ENCODE measurements at regions not wholly inside any gene's neighbourhood (a gene's known extent, or its start where the extent isn't known, plus 50 kb on each side); places are given as distances from the start of the nearest gene placed in this dataset.

- no peaks in the 10 kb centered on the region for H3K36me3 ChIP-seq (ENCODE audit: low read depth, missing control alignments)
- no peak overlapping the region for H3K27ac ChIP-seq
- no peak for DNase-seq
- 66 to 77% methylated on average over 14 of the region's 14 CpGs for WGBS, 2 donors
- no peak for TF ChIP-seq CTCF (IDR thresholded peaks at IDR 0.05)
- no peak for TF ChIP-seq POLR2A (IDR thresholded peaks at IDR 0.05)
- H3K9me3 ChIP-seq, result no peaks in the 10 kb centered on the region
- intact Hi-C loops (cut with DNase I; ENCODE audit: low total_unique reads), result no loop called here
- H3K4me3 ChIP-seq, result no peak overlapping the region
- H3K27me3 ChIP-seq, result no peaks in the 10 kb centered on the region
- no peaks in the 10 kb centered on the region for H3K4me1 ChIP-seq
Measured at GRCh38 chr17:11094331-11094730, 146.7 kb upstream of the SHISA6 start.

- H3K4me3 ChIP-seq, result no peak overlapping the region
- DNase-seq, result no peak
- intact Hi-C loops (cut with DNase I; ENCODE audit: low total_unique reads), result no loop called here
- no peaks in the 10 kb centered on the region for H3K36me3 ChIP-seq (ENCODE audit: low read depth, missing control alignments)
- H3K27me3 ChIP-seq, result no peaks in the 10 kb centered on the region
- WGBS, 2 donors, result 75 to 86% methylated on average over 8 of the region's 8 CpGs
- H3K27ac ChIP-seq, result no peak overlapping the region
- H3K4me1 ChIP-seq, result no peaks in the 10 kb centered on the region
- TF ChIP-seq CTCF (IDR thresholded peaks at IDR 0.05) (no peak), POLR2A (IDR thresholded peaks at IDR 0.05) (no peak)
- H3K9me3 ChIP-seq, result no peaks in the 10 kb centered on the region
Measured at GRCh38 chr17:11086646-11087340, 154.2 kb upstream of the SHISA6 start.

- TF ChIP-seq POLR2A (IDR thresholded peaks at IDR 0.05), result no peak
- no peak for TF ChIP-seq CTCF (IDR thresholded peaks at IDR 0.05)
- Histone ChIP-seq H3K4me3 (no peak overlapping the region), H3K27me3 (no peaks in the 10 kb centered on the region), H3K4me1 (no peaks in the 10 kb centered on the region), H3K27ac (no peak overlapping the region), H3K9me3 (no peaks in the 10 kb centered on the region), H3K36me3 (ENCODE audit: low read depth, missing control alignments) (no peaks in the 10 kb centered on the region)
- intact Hi-C loops (cut with DNase I; ENCODE audit: low total_unique reads), result no loop called here
- DNase-seq, result no peak
Measured at GRCh38 chr17:11082559-11082958, 158.5 kb upstream of the SHISA6 start.

- intact Hi-C loops (cut with DNase I; ENCODE audit: low total_unique reads), result no loop called here
Measured at GRCh38 chr17:11081342-11081741, 159.7 kb upstream of the SHISA6 start.

More at GRCh38 chr17:11081342-11081741, 159.7 kb upstream of the SHISA6 start:
- TF ChIP-seq POLR2A (IDR thresholded peaks at IDR 0.05) (no peak), CTCF (IDR thresholded peaks at IDR 0.05) (no peak)
- H3K27me3 ChIP-seq, result no peaks in the 10 kb centered on the region
- no peaks in the 10 kb centered on the region for H3K36me3 ChIP-seq (ENCODE audit: low read depth, missing control alignments)
- no peaks in the 10 kb centered on the region for H3K4me1 ChIP-seq
- no peak overlapping the region for H3K27ac ChIP-seq
- H3K4me3 ChIP-seq, result no peak overlapping the region
- WGBS, 2 donors, result 90 to 91% methylated on average over 3 of the region's 3 CpGs
- H3K9me3 ChIP-seq, result no peaks in the 10 kb centered on the region
- DNase-seq, result no peak

Data from testis (tissue), 2 donors.